AG09309 (cell line): ENCODE measurements at regions not wholly inside any gene's neighbourhood (a gene's known extent, or its start where the extent isn't known, plus 50 kb on each side); places are given as distances from the start of the nearest gene placed in this dataset.
"Not testable (repeated sequence)": the region's sequence is repeated elsewhere in the genome, so short reads cannot be mapped to it uniquely, and the experiment has no call there.

ENCODE experiments used
- DNase-seq: peaks from one replicate; pipeline ENCODE4 v3.0.0-alpha.2; 2010; ENCODE audit warnings: low read depth
- H3K4me3 ChIP-seq: 2 replicates; pipeline ENCODE4 v1.5.1; 2011; ENCODE audit warnings: mild to moderate bottlenecking, low read depth, low read length, moderate library complexity; ENCODE audit not compliant: control insufficient read depth
- CTCF ChIP-seq: IDR thresholded peaks from 2 replicates; pipeline ENCODE4 v1.5.1; 2011; ENCODE audit warnings: mild to moderate bottlenecking, low read depth, low read length, inconsistent platforms; ENCODE audit not compliant: insufficient read depth, control insufficient read depth; ENCODE audit errors: missing control alignments

- no peak for DNase-seq
- no peak for TF ChIP-seq CTCF
- H3K4me3 ChIP-seq, result no peak overlapping the region
These were observed 320.0 kb upstream of the PPP2R3A start for GRCh38 chr3:135645541-135645940.

GRCh38 chr3:135646873-135647272 is 318.7 kb upstream of the PPP2R3A start:
- no peak for TF ChIP-seq CTCF
- H3K4me3 ChIP-seq, result no peak overlapping the region
- no peak for DNase-seq

- TF ChIP-seq CTCF, result no peak
- no peak for DNase-seq
- no peak overlapping the region for H3K4me3 ChIP-seq
These were observed 316.2 kb upstream of the PPP2R3A start for GRCh38 chr3:135649361-135649760.

- TF ChIP-seq CTCF, result no peak
- H3K4me3 ChIP-seq, result no peak overlapping the region
- no peak for DNase-seq
These were observed 315.2 kb upstream of the PPP2R3A start for GRCh38 chr3:135650309-135650708.

GRCh38 chr3:135652388-135652787 is 313.1 kb upstream of the PPP2R3A start:
- no peak overlapping the region for H3K4me3 ChIP-seq
- TF ChIP-seq CTCF, result no peak
- DNase-seq, result no peak

GRCh38 chr3:135655328-135655727 is 310.2 kb upstream of the PPP2R3A start:
- TF ChIP-seq CTCF, result no peak
- H3K4me3 ChIP-seq, result no peak overlapping the region
- DNase-seq, result no peak

- not testable (repeated sequence) for H3K4me3 ChIP-seq, DNase-seq
These were observed 307.1 kb upstream of the PPP2R3A start for GRCh38 chr3:135658451-135658850.
